HCT116 (cell line): ENCODE measurements at regions not wholly inside any gene's neighbourhood (a gene's known extent, or its start where the extent isn't known, plus 50 kb on each side); places are given as distances from the start of the nearest gene placed in this dataset.

Experiments
- POLR2AphosphoS5 ChIP-seq: IDR thresholded peaks from 2 replicates; pipeline ENCODE4 v1.6.1; 2011; ENCODE audit warnings: mild to moderate bottlenecking, low read depth, low read length, moderate library complexity
- SRF ChIP-seq: IDR thresholded peaks from 2 replicates; pipeline ENCODE4 v1.6.1; 2012; ENCODE audit warnings: low read depth
- TF ChIP-seq, protein P1 (sequence below): IDR thresholded peaks from 2 replicates; pipeline ENCODE4 v1.6.1; 2012

DNA sequence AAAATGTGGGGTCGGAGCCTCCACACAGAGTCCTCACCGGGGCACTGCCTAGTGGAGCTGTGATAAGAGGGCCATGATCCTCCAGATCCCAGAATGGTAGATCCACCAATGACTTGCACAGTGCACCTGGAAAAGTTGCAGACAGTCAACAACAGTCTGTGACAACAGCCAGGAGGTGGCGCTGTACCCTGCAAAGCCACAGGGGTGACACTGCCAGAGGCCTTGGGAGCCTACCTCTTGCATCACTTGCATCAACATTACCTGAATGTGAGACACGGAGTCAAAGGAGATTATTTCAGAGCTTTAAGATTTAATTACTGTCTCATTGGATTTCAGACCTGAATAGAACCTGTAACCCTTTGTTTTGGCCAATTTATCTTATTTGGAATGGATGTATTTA, 614.1 kb upstream of the CDH9 start:
- TF ChIP-seq SRF (no peak), POLR2AphosphoS5 (no peak)
- TF ChIP-seq, protein P1, sequence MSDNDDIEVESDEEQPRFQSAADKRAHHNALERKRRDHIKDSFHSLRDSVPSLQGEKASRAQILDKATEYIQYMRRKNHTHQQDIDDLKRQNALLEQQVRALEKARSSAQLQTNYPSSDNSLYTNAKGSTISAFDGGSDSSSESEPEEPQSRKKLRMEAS: no peak
